ACC112 (cell line): ENCODE measurements at regions not wholly inside any gene's neighbourhood (a gene's known extent, or its start where the extent isn't known, plus 50 kb on each side); places are given as distances from the start of the nearest gene placed in this dataset.
"Not testable (repeated sequence)": the region's sequence is repeated elsewhere in the genome, so short reads cannot be mapped to it uniquely, and the experiment has no call there.

Experiments used
- H2AFZ ChIP-seq: fragments of 200-600 bp; sonication (generic); one replicate; pipeline ENCODE4 v1.6.0; 2017; ENCODE audit warnings: antibody characterized with exemption, low read length; ENCODE audit not compliant: unreplicated experiment
- H3K27ac ChIP-seq: fragments of 200-600 bp; sonication (generic); 2 replicates; pipeline ENCODE4 v1.5.1; 2014; ENCODE audit warnings: low read depth, mild to moderate bottlenecking, antibody characterized with exemption, low read length, moderate library complexity
- H3K27me3 ChIP-seq: fragments of 200-600 bp; sonication (generic); 2 replicates; pipeline ENCODE4 v1.6.1; 2014; ENCODE audit warnings: mild to moderate bottlenecking, antibody characterized with exemption, low read length, moderate library complexity, mixed read lengths; ENCODE audit not compliant: insufficient read depth
- H3K36me3 ChIP-seq: fragments of 200-600 bp; sonication (generic); 2 replicates; pipeline ENCODE4 v1.6.1; 2016; ENCODE audit warnings: mild to moderate bottlenecking, antibody characterized with exemption, low read length, moderate library complexity, mixed read lengths; ENCODE audit not compliant: insufficient read depth
- H3K4me1 ChIP-seq: fragments of 200-600 bp; sonication (generic); one replicate; pipeline ENCODE4 v1.6.1; 2016; ENCODE audit warnings: low read length, mixed read lengths; ENCODE audit not compliant: insufficient read depth, unreplicated experiment, control insufficient read depth
- H3K4me3 ChIP-seq: fragments of 200-600 bp; sonication (generic); 2 replicates; pipeline ENCODE4 v1.5.1; 2014; ENCODE audit warnings: mild to moderate bottlenecking, low read depth, low read length
- H3K79me2 ChIP-seq: fragments of 200-600 bp; sonication (generic); one replicate; pipeline ENCODE4 v1.6.0; 2016; ENCODE audit warnings: low read length; ENCODE audit not compliant: control insufficient read depth, unreplicated experiment, insufficient read depth

DNA sequence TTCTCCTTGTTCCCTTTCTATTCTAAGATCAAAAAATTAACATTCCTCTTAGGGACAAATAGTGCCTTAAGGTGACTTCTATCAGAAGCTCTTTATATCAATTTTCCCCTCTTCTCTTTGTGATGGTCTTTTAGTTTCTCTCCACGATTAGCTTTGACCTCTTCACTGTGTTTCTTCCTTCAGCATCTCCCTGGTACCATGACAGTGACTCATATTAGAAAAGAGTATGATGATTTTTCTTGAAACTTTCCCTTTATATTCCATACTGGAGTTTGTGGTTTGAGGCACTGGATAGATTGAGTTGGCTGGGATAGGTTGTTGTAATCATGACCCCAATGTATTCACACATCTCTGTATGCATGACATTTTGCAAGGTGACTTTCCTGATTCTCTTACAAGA is 335.6 kb upstream of the GLI3 start:
- Histone ChIP-seq H3K27me3 (no peaks in the 10 kb centered on the region), H3K27ac (no peak overlapping the region), H3K4me3 (no peak overlapping the region), H2AFZ (no peak overlapping the region), H3K79me2 (no peaks in the 10 kb centered on the region), H3K4me1 (no peaks in the 10 kb centered on the region), H3K36me3 (no peaks in the 10 kb centered on the region)

DNA sequence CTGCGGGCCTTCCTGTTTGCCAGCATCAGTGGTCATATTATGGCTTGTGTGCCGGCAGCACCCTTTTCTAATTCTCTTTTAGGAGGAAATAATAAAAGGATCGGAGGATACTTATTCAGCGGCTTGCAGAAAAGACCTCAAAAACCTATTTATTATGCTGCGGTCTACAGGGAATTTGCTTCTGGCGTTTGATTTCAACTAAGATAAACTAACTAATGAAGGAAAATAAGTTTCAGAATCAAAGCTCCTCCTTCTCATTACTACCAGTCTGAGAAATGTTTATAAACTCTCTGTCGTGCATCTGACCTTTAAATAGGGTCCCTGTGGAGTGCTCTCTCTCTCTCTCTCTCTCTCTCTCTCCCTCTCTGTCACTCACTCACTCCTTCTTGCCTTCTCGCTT is 335.0 kb upstream of the GLI3 start:
- Histone ChIP-seq H3K79me2 (no peaks in the 10 kb centered on the region), H3K27ac (no peak overlapping the region), H3K27me3 (no peaks in the 10 kb centered on the region), H2AFZ (no peak overlapping the region), H3K4me1 (no peaks in the 10 kb centered on the region), H3K4me3 (no peak overlapping the region), H3K36me3 (no peaks in the 10 kb centered on the region)

DNA sequence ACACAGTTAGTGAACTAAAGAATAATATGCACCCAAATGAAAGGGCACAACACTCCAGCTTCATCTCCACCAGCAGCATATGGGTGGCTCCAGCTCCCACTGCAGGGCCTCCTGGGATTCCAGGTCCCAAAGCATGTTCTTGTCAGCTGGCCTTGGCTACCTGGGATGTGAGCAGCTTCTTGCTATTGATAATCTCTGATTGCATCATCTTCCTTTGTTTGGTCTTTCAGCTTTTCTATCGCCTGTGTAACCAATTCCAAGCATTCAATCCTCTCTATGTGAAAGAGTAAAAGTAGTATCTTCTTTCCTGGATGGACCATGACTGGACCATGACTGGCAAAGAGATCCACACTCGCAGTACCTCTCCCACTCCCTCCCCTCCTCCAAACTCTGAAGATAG is 333.9 kb upstream of the GLI3 start:
- no peaks in the 10 kb centered on the region for H3K36me3 ChIP-seq
- H3K79me2 ChIP-seq = no peaks in the 10 kb centered on the region
- no peak overlapping the region for H3K4me3 ChIP-seq
- H3K27ac ChIP-seq = no peak overlapping the region
- no peaks in the 10 kb centered on the region for H3K4me1 ChIP-seq
- H3K27me3 ChIP-seq = no peaks in the 10 kb centered on the region
- H2AFZ ChIP-seq = no peak overlapping the region

DNA sequence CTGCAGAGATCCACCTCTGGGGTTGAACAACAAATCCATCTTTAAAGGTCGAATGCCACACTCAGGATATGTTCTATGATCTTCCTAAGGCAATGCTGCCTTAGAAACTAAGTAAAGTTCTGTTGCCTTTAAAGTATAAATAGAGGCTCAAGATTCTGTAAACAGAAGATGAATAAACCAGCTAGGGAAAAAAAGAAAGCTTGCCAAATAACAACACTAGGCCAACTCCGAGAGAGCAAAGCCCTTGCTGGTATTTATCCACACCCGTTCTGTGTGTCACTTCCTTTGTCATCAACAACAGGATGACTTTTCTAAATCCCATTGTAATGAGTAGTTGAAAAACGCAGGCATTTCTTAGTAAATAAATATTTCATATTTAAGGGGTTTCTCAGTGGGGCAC is 330.0 kb upstream of the GLI3 start:
- Histone ChIP-seq H2AFZ (peak overlapping the region; percentile 43), H3K4me1 (no peaks in the 10 kb centered on the region), H3K27ac (no peak overlapping the region), H3K27me3 (no peaks in the 10 kb centered on the region), H3K79me2 (no peaks in the 10 kb centered on the region), H3K4me3 (no peak overlapping the region), H3K36me3 (no peaks in the 10 kb centered on the region)

DNA sequence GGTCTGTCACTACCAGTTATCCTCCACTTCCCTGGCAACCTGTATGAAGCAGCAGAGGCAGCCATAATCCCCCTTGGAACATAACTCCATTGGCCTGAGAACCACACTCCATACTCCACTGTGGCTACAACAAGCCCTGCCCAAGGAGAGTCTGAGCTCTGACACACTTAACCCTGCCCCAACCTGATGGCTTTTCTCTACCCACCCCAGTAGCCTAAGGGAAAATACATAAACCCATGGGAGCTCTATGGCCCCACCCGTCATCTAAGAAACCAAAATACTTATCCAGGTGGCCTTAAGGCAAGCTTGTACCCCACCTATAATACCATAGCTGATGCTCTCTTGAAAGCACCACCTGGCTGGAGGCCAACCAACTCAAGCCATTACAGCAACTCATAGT is 324.8 kb upstream of the GLI3 start:
- Histone ChIP-seq H3K79me2 (no peaks in the 10 kb centered on the region), H3K4me3 (no peak overlapping the region), H3K27ac (no peak overlapping the region), H3K4me1 (no peaks in the 10 kb centered on the region), H3K27me3 (no peaks in the 10 kb centered on the region), H3K36me3 (no peaks in the 10 kb centered on the region), H2AFZ (no peak overlapping the region)

DNA sequence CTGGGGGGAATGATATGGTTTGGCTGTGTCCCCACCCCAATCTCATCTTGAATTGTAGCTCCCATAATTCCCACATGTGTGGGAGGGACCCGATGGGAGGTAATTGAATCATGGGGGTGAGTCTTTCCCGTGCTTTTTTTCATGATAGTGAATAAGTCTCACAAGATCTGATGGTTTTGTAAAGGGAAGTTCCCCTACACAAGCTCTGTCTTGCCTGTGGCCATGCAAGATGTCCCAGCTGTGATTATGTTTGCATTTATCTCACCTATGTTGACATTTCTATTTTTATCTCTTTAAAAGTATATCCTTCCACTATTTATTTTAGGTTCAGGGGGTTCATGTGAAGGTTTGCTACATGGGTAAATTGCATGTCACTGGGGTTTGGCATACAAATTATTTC is 323.9 kb upstream of the GLI3 start:
- H2AFZ ChIP-seq = no peak overlapping the region
- no peaks in the 10 kb centered on the region for H3K4me1 ChIP-seq
- no peak overlapping the region for H3K27ac ChIP-seq
- H3K36me3 ChIP-seq = no peaks in the 10 kb centered on the region
- no peaks in the 10 kb centered on the region for H3K27me3 ChIP-seq
- H3K4me3 ChIP-seq = no peak overlapping the region
- no peaks in the 10 kb centered on the region for H3K79me2 ChIP-seq

DNA sequence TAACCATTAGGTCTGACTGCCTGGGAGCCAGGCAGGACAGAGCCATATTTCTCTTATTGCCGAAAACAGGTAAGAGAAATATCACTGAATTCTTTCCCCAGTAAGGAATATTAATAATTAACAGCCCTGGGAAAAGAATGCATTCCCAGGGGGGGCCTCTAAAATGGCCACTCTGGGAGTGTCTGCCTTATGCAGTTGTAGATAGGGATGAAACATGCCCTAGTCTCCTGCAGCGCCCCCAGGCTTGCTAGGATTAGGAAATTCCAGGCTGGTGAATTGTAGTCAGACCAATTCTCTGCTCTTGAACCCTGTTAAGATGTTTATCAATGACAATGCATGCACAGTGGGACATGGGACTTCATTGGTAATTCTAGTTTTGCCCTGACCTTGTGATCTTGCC is 317.9 kb upstream of the GLI3 start:
- H3K79me2 ChIP-seq, H3K27me3 ChIP-seq, H2AFZ ChIP-seq, H3K36me3 ChIP-seq, H3K27ac ChIP-seq, H3K4me3 ChIP-seq: not testable (repeated sequence)
- H3K4me1 ChIP-seq = peaks cover 13% of the 10 kb centered on the region

DNA sequence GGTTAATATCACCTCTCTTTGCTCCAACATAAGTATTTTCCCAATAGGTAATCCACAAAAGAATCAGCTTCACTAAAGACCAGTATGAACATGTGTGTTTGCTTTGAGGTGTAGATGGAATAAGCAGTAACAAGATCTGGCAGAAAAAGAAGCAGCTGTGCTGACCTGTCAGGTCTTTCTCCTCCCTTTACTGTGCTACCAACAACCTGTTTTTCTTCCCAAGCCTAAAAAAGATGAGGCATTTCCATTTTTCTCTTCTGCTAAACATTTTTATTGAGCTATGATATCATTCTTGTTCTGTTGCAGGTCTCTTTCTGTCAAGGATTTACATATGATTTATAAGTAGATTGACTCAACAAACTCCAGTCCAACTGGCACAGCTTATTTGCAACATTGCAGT is 315.2 kb upstream of the GLI3 start:
- no peak overlapping the region for H2AFZ ChIP-seq
- no peak overlapping the region for H3K4me3 ChIP-seq
- H3K4me1 ChIP-seq = peaks cover 17% of the 10 kb centered on the region
- H3K36me3 ChIP-seq = no peaks in the 10 kb centered on the region
- H3K27me3 ChIP-seq = no peaks in the 10 kb centered on the region
- H3K79me2 ChIP-seq = no peaks in the 10 kb centered on the region
- H3K27ac ChIP-seq = no peak overlapping the region

DNA sequence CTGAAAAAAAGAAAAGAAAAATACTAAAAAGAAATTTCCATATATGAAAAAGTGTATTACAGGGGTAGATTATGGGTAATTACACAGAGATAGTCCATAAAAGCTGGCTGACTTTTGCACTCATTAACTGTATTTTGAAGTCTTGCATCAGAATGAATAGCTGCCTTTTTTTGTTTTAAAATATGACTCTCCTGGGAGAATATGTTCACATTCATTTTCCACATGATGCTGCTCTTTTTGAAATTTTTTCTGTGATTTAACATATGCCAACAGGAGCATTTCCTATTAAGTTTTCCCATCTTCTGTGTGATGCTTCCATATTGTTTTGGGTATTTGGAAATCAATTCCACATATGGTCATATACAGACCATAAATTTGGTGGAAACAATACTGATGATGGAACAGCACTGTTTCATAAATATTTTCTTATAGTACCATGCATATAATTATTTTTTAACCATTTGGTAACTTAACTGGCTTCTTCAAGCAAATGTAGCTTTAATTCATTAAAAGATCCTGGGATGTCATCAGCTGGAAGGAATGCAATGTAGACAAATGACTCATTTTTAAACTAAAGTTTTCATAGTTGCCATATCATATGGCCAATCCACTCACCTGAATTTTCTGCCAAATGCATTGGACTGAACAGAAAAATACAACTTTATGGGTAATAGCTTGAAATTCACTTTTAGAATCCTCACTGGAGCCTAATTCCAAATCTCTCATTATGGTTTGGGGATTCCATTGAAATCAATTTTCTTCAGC is 313.9 kb upstream of the GLI3 start:
- Histone ChIP-seq H3K4me3 (no peak overlapping the region), H2AFZ (no peak overlapping the region), H3K4me1 (peaks cover 17% of the 10 kb centered on the region), H3K27me3 (no peaks in the 10 kb centered on the region), H3K36me3 (no peaks in the 10 kb centered on the region), H3K79me2 (no peaks in the 10 kb centered on the region), H3K27ac (no peak overlapping the region)

DNA sequence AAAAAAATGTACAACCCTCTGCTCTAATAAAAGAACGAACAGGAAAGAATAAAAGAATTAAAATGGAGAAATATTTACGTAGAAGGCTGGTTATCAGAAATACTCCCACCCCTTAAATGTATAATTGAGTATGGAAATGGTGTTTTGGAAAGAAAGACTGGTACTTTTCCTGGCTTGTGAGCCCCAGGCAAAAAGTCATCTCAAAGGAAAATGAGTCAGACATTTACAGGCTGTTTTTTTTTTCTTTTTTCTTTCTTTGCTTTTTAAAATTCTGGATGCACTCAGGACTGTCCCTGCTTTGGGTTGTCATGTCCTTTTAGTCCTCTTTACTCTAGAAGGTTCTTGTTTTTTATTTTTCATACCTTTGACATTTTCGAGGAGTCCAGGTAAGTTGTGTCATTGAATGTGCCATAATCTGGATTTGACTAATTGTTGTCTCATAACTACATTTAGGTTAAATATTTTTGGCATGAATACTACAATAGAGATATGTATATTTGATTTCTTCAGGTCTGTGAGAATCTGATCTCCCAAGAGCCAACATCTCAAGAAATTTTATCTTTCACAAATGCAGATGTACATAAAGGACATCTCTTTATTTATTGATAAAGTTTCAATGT is 313.0 kb upstream of the GLI3 start:
- Histone ChIP-seq H3K4me1 (peaks cover 17% of the 10 kb centered on the region), H3K79me2 (no peaks in the 10 kb centered on the region), H3K4me3 (no peak overlapping the region), H2AFZ (no peak overlapping the region), H3K27me3 (no peaks in the 10 kb centered on the region), H3K36me3 (no peaks in the 10 kb centered on the region), H3K27ac (no peak overlapping the region)

DNA sequence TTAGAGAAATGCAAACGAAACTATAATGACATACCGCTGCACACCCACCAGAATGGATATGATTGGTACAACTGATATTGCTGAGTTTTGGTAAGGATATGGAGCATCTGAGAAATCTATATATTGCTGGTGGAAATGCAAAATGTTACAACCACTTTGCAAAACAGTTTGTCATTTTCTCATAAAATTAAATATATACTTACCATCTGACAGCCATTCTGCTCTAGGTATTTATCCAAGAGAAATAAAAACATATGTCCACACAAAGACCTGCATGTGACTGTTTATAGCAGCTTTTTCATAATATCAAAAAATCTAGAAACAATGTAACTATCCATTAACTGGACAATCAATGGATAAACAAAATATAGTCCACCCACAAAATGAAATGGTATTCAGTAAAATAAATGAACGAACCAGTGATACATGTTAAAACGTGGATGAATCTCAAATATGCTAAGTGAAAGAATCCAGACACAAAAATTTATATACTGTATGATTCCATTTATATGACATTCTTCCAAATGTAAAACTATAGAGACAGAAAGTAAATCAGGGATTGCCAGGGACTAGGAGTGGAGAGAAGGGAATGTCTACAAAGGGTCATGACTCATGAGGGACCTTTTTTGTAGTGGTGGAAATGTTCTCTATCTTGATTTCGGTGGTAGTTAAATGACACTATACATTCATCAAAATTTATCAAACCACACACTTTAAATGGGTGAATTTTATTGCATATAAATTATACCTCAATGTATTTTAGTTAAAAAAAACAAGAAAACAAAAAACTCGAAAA is 312.0 kb upstream of the GLI3 start:
- H3K4me1 ChIP-seq = peaks cover 17% of the 10 kb centered on the region
- H3K36me3 ChIP-seq = no peaks in the 10 kb centered on the region
- H3K27me3 ChIP-seq = no peaks in the 10 kb centered on the region
- no peak overlapping the region for H3K27ac ChIP-seq
- no peak overlapping the region for H3K4me3 ChIP-seq
- no peaks in the 10 kb centered on the region for H3K79me2 ChIP-seq
- no peak overlapping the region for H2AFZ ChIP-seq
